Islet precursor cell (in vitro differentiated cells): ENCODE measurements at regions not wholly inside any gene's neighbourhood (a gene's known extent, or its start where the extent isn't known, plus 50 kb on each side); places are given as distances from the start of the nearest gene placed in this dataset.
"Not testable (repeated sequence)": the region's sequence is repeated elsewhere in the genome, so short reads cannot be mapped to it uniquely, and the experiment has no call there.

Experiments
- DNase-seq: peaks from one replicate; pipeline ENCODE4 v3.0.0-alpha.2; 2018

GRCh38 chr12:58069268-58069963 lies 128.0 kb downstream of the ATP23 start:
- no peak for DNase-seq

- DNase-seq = no peak
Observed at GRCh38 chr12:58071994-58072393, 130.6 kb downstream of the ATP23 start.

DNA sequence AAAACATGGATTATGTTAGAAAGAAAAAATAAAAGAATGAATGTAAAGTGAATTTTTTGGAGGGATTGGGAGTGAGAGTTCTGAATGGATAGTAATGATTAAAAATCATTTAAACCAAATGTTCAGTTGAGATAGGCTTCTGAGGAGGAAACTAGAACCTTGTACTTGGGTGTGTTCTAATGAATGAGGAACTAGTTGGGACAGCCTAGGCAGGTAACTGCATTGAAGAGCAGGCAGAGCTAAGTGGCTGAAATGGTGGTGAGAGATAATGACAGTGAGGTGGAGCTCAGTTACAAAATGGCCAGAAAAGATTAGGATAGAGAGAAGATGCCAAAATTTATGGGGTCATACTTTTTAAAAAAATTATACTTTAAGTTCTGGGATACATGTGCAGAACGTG lies 132.9 kb downstream of the ATP23 start:
- DNase-seq = no peak

- DNase-seq = no peak
Observed at GRCh38 chr12:58079806-58080205, 138.4 kb downstream of the ATP23 start.

- DNase-seq = no peak
Observed at GRCh38 chr12:58081488-58081887, 140.1 kb downstream of the ATP23 start.

DNA sequence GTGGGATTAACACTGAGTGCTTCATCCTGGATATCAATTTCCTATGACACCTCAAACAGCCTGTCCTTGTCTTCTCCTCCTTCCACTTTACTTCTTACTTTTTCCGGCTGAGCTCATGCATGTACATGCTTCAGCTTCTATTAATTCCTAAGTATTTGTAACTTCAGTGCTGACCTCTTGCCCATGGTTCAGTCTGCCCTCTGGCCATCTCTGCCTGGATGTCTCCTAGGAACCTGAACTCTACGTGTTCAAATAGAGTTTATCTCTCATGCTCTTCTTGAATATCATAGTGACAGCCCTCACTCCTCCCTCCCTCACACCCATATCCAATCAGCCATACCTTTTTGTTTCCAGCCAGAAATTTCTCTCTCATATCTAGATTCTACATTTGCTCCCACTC lies 141.6 kb downstream of the ATP23 start:
- no peak for DNase-seq

- no peak for DNase-seq
Observed at GRCh38 chr12:58086006-58086405, 144.6 kb downstream of the ATP23 start.

DNA sequence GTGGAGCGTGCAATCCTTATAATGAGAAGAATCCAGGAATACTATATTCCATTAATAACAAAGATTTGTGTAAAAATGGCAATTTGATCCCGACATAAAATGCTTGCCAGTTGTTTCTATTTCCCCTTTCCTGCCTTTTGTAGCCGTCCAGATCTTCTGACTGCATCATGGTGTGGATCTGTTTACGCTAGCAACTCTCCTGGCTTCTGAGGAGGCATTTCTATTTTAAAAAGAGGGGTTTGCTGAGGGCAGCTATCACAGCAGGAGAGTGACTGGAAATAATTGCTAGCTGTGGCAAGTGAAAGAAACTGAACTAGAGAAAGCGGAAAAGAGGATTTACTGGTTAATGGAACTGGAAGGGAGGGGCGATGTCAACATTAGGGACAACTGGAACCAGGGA lies 145.6 kb downstream of the ATP23 start:
- no peak for DNase-seq

GRCh38 chr12:58087423-58088127 lies 146.2 kb downstream of the ATP23 start:
- no peak for DNase-seq

GRCh38 chr12:58089588-58089987 lies 148.2 kb downstream of the ATP23 start:
- DNase-seq = no peak

DNA sequence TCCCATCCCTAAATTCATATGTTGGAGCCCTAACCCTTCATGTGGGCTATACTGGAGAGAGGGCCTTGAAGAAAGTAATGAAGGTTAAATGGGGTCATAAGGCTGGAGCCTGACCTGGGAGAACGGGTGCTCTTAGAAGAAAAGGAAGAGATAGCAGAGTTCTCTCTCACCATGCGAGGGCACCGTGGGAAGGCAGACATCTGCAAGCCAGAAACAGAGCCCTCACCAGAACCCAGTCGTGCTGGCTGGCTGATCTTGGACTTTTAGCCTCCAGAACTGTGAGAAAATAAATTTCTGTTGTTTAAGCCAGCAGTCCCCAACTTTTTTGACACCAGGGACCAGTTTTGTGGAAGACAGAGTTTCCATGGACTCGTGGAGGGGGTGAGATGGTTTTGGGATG lies 149.3 kb downstream of the ATP23 start:
- no peak for DNase-seq

DNA sequence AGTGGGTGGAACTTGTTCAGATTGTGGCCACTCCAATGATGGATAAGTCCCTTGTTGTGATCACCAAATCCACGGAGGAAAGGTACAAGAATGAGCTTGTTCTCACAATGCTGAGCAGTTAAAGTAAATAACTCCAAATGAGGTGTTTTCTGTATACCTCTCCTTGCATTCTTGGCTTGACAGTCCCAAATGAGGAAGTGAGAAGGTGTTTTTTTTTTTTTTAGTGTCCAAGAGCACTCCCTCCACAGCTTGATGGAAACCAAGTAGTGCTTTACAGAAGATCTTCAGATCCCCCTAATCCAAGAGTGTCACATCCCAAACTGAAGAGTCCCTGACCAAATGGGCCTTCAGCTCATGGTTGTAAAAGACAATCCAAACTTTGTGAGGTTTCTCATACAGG lies 153.6 kb downstream of the ATP23 start:
- no peak for DNase-seq

DNA sequence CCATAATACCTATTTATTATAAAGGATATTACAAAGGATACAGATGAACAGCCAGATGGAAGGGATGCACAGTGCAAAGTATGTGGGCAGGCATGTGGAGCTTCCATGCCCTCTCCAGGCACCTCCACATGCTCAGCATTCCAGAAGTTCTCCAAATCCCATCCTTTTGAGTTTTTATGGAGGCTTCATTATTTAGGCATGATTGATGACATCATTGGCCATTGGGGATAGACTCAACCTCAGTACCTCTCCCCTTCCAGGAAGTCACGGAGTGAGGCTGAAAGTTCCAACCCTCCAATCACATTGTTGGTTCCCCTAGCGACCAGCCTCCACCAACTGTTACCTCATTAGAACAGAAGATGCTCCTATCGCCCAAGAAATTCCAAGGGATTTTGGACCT lies 156.4 kb downstream of the ATP23 start:
- no peak for DNase-seq

- DNase-seq = peak; percentile 13
Observed at GRCh38 chr12:58099476-58099875, 158.1 kb downstream of the ATP23 start.

GRCh38 chr12:58104351-58104755 lies 163.0 kb downstream of the ATP23 start:
- DNase-seq = no peak

GRCh38 chr12:58105225-58106119 lies 164.1 kb downstream of the ATP23 start:
- peak; percentile 38 for DNase-seq

- no peak for DNase-seq
Observed at GRCh38 chr12:58106195-58106594, 164.8 kb downstream of the ATP23 start.

GRCh38 chr12:58117201-58117600 lies 175.8 kb downstream of the ATP23 start:
- no peak for DNase-seq

DNA sequence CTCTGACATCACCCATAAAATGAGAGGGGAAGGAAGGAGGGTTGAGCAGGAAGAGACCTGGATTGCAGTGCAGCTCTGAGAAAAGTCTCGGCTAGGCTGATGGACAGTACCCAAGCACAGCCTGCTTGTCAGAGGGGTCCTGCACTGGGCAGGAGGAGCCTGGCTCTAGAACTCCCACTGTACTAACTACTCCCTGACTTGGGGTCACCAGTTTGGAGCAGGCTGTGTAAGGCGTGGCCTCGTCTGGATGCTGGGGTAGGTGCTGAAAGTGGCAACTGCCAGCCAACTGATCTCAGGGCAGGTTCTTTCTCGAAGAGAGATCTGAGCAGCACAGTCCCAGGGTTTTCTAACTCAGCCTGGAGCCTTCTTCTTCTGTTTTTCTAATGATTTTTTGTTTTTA lies 176.3 kb downstream of the ATP23 start:
- no peak for DNase-seq

- DNase-seq = not testable (repeated sequence)
Observed at GRCh38 chr12:58125761-58126160, 184.4 kb downstream of the ATP23 start.

DNA sequence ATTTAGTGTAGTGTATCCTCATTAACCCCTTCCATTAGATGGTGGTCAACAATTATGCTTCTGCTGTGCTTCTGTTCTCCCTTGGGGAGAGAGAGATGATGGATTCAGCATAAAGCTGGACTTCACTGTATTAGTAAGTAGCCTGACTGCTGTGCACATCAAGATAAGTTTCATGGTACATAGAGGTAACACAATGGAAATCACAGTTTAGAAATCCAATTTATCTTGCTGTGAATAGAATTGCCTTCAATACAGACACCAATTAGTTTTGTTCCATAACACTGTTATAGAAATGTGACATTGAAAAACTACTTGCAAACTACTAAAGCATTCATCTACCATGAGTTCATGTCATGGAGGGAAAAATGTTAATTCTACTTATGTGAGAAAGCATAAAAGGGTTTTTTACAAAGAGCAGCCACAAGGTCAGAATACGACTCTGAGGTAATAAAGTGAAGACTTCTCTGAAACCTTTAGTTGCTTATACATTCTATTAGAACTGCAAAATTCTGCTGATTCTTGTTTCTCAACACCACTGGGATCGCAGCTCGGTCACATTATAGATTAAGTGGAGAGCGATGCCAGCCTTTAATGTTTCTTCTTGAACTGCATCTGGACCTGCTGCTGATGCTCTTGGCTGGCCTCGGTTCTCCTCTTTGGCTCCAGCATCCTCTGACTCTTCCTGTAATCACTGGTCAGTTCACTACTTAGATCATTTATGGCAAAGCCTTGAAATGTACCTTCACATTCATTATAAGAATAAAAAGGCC lies 190.8 kb downstream of the ATP23 start:
- no peak for DNase-seq

GRCh38 chr12:58138424-58138823 lies 197.1 kb downstream of the ATP23 start:
- DNase-seq = no peak

- DNase-seq = no peak
Observed at GRCh38 chr12:58139894-58140293, 198.5 kb downstream of the ATP23 start.
